ENCODE measurements at regions not wholly inside any gene's neighbourhood (a gene's known extent, or its start where the extent isn't known, plus 50 kb on each side); places are given as distances from the start of the nearest gene placed in this dataset.

GRCh38 chr22:48980409-48980808, 847.3 kb downstream of the BRD1 start:
- TF ChIP-seq CTCF (CRISPR knock-in tag; IDR thresholded peaks at IDR 0.05) (no peak), MXD1 (CRISPR knock-in tag; IDR thresholded peaks at IDR 0.05) (no peak), BCL3 (CRISPR knock-in tag; IDR thresholded peaks at IDR 0.05) (no peak), POLR2A (IDR thresholded peaks at IDR 0.05; ENCODE audit: insufficient read depth in 1 of 2, low read depth in 2 of 2, low read length in 2 of 2) (no peak), MAFF (IDR thresholded peaks at IDR 0.05; ENCODE audit: low read depth, low read length) (no peak), GTF3A (CRISPR knock-in tag; conservative IDR thresholded peaks at IDR 0.05) (no peak), ELK4 (CRISPR knock-in tag; IDR thresholded peaks at IDR 0.05; ENCODE audit: borderline replicate concordance) (no peak)

Measured in HepG2 (cell line).